Thoracic aorta (tissue), 2 donors: ENCODE measurements at regions not wholly inside any gene's neighbourhood (a gene's known extent, or its start where the extent isn't known, plus 50 kb on each side); places are given as distances from the start of the nearest gene placed in this dataset.

Experiments used
- ATAC-seq: fragments of 150-250 bp; one replicate; pipeline ENCODE4 v1.8.0; 2017; ENCODE audit warnings: low read depth; ENCODE audit not compliant: insufficient number of reproducible peaks, low FRiP score
- DNase-seq: peaks from one replicate; pipeline ENCODE4 v3.0.0-alpha.2; 2020; ENCODE audit warnings: low spot score
- H3K27ac ChIP-seq, 2 donors: fragments of 200-600 bp; sonication (generic); 1 replicate in 1 of 2; 2 replicates in 1 of 2; pipeline ENCODE4 v1.5.1; 2016; ENCODE audit warnings: mild to moderate bottlenecking in 2 of 2, moderate library complexity in 2 of 2
- H3K27me3 ChIP-seq: fragments of 200-600 bp; sonication (generic); replicated peaks from 2 replicates; pipeline ENCODE4 v1.6.0; 2016; ENCODE audit warnings: mild to moderate bottlenecking; ENCODE audit not compliant: insufficient read depth
- H3K36me3 ChIP-seq: fragments of 200-600 bp; sonication (generic); one replicate; pipeline ENCODE4 v1.5.1; 2016
- H3K4me1 ChIP-seq, 2 donors: fragments of 200-600 bp; sonication (generic); 1 replicate in 1 of 2; 2 replicates in 1 of 2; pipeline versions ENCODE4 v1.5.1 to v1.6.0; 2016; ENCODE audit warnings: low read depth in 2 of 2, mild to moderate bottlenecking in 1 of 2; ENCODE audit not compliant: control insufficient read depth in 1 of 2
- H3K4me3 ChIP-seq: fragments of 200-600 bp; sonication (generic); 2 replicates; pipeline ENCODE4 v1.5.1; 2016; ENCODE audit warnings: mild to moderate bottlenecking
- H3K9me3 ChIP-seq: fragments of 200-600 bp; sonication (generic); 2 replicates; pipeline ENCODE4 v1.5.1; 2016
- TF ChIP-seq, protein P1 (sequence below): fragments of 200-600 bp; sonication (generic); IDR thresholded peaks from one replicate; pipeline ENCODE4 v1.5.1; 2019; ENCODE audit warnings: antibody characterized with exemption

DNA sequence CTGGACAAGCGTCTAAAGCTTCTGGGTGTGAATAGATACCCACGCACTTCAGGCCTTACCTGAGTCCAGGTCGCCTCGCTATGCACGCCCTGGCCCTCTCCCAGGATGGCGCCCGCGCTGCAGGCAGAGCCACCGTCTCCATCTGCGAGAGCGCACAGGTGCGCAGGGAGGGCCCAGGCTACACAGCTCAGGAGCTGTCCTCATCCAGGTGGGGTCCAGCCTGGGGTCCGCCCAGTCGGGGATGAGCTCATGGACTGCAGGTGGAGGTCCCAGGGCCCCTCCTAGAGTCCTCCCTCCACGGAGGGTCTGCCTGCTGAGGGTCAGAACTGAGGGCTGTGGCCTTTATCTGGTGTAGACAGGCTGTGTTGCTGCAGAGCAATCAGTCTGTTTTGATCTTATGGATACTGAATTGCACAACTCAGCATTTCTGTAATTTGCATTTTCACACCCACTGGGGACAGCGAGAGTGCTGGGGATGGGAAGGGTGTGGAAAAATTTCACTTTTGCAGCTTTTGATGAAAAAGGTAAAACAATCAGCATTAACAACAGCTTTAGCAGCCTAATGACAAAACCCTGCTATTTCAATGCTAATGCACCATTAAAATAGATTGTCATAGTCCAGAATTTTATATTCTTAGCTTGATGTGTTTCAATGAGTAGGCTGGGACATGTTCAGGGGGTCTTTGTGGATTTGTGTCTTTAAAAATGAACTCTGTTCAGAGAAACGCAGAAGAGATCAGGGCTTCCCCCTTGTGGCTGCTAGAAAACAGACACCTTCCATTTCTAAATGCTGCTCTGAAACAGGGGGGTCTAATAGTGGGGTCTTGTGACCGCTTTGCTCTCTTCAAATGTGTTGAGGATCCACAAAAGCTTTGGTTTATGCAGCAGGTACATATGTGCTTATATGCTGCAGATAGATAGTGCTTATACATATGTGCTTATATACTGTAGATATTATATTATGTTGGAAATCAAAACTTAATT, 77.8 kb upstream of the PHACTR3 start:
- ATAC-seq (no peak), DNase-seq (no peak)
- TF ChIP-seq, protein P1, sequence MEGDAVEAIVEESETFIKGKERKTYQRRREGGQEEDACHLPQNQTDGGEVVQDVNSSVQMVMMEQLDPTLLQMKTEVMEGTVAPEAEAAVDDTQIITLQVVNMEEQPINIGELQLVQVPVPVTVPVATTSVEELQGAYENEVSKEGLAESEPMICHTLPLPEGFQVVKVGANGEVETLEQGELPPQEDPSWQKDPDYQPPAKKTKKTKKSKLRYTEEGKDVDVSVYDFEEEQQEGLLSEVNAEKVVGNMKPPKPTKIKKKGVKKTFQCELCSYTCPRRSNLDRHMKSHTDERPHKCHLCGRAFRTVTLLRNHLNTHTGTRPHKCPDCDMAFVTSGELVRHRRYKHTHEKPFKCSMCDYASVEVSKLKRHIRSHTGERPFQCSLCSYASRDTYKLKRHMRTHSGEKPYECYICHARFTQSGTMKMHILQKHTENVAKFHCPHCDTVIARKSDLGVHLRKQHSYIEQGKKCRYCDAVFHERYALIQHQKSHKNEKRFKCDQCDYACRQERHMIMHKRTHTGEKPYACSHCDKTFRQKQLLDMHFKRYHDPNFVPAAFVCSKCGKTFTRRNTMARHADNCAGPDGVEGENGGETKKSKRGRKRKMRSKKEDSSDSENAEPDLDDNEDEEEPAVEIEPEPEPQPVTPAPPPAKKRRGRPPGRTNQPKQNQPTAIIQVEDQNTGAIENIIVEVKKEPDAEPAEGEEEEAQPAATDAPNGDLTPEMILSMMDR: no peak
- no peaks in the 10 kb centered on the region for H3K4me1 ChIP-seq
- H3K9me3 ChIP-seq: no peaks in the 10 kb centered on the region
- no peaks in the 10 kb centered on the region for H3K27me3 ChIP-seq
- H3K27ac ChIP-seq: no peak overlapping the region
- no peaks in the 10 kb centered on the region for H3K36me3 ChIP-seq
- H3K4me3 ChIP-seq: no peak overlapping the region

GRCh38 chr20:59530782-59531181, 73.6 kb upstream of the PHACTR3 start:
- DNase-seq (no peak), ATAC-seq (no peak)
- TF ChIP-seq, protein P1: no peak
- Histone ChIP-seq H3K27ac (no peak overlapping the region), H3K36me3 (no peaks in the 10 kb centered on the region), H3K27me3 (no peaks in the 10 kb centered on the region), H3K4me3 (no peak overlapping the region), H3K9me3 (no peaks in the 10 kb centered on the region), H3K4me1 (no peaks in the 10 kb centered on the region)

- Histone ChIP-seq H3K36me3 (no peaks in the 10 kb centered on the region), H3K27me3 (no peaks in the 10 kb centered on the region), H3K4me3 (no peak overlapping the region), H3K4me1 (no peaks in the 10 kb centered on the region), H3K27ac (no peak overlapping the region), H3K9me3 (peaks cover 3% of the 10 kb centered on the region)
- DNase-seq (no peak), ATAC-seq (no peak)
- TF ChIP-seq, protein P1: no peak
Measured at GRCh38 chr20:59537991-59538390, 66.3 kb upstream of the PHACTR3 start.

- no peaks in the 10 kb centered on the region for H3K27me3 ChIP-seq
- no peak overlapping the region for H3K4me3 ChIP-seq
- no peak overlapping the region for H3K27ac ChIP-seq
- DNase-seq: no peak
- no peaks in the 10 kb centered on the region for H3K4me1 ChIP-seq
- TF ChIP-seq, protein P1: no peak
- H3K36me3 ChIP-seq: no peaks in the 10 kb centered on the region
- no peaks in the 10 kb centered on the region for H3K9me3 ChIP-seq
- ATAC-seq: no peak
Measured at GRCh38 chr20:59547596-59547995, 56.7 kb upstream of the PHACTR3 start.
